Common myeloid progenitor, CD34-positive (primary cell): ENCODE measurements at regions not wholly inside any gene's neighbourhood (a gene's known extent, or its start where the extent isn't known, plus 50 kb on each side); places are given as distances from the start of the nearest gene placed in this dataset.

Experiments
- CTCF ChIA-PET: fragments of 350-600 bp; sonication (Branson Sonifier 250); formaldehyde crosslinking; loops from one replicate; lab custom pipeline; 2021; ENCODE audit warnings: antibody characterized with exemption; lab: Charles Lee
- POLR2A ChIA-PET: fragments of 350-600 bp; sonication (Branson Sonifier 250); formaldehyde crosslinking; loops from one replicate; lab custom pipeline; 2021; ENCODE audit warnings: antibody characterized with exemption; lab: Charles Lee
- DNase-seq, 3 donors: peaks; one replicate each; pipeline versions ENCODE4 v3.0.0 to v3.0.0-alpha.2; 2013
- H3K27ac ChIP-seq, 2 experiments: 1 replicate in 1 of 2; 2 replicates in 1 of 2; pipeline ENCODE4 v1.7.0; 2013; ENCODE audit warnings: inconsistent platforms in 2 of 2, low read length in 2 of 2, mild to moderate bottlenecking in 2 of 2, low read depth in 1 of 2, moderate library complexity in 1 of 2; ENCODE audit not compliant: severe bottlenecking in 2 of 2, insufficient read depth in 1 of 2, poor library complexity in 1 of 2
- H3K27me3 ChIP-seq, 5 experiments: replicated peaks in 2 of 5; 1 replicate in 3 of 5; 2 replicates in 2 of 5; pipeline versions ENCODE4 v1.6.1 to v1.7.0; 2013; ENCODE audit warnings: low read length in 4 of 5, mild to moderate bottlenecking in 2 of 5, moderate library complexity in 2 of 5, inconsistent platforms in 1 of 5; ENCODE audit not compliant: insufficient read depth in 5 of 5, control insufficient read depth in 4 of 5
- H3K36me3 ChIP-seq, 4 experiments: 1 replicate in 2 of 4; 2 replicates in 2 of 4; pipeline versions ENCODE4 v1.6.1 to v1.7.0; 2013; ENCODE audit warnings: low read length in 3 of 4, control low read depth in 1 of 4, mild to moderate bottlenecking in 1 of 4; ENCODE audit not compliant: control insufficient read depth in 4 of 4, insufficient read depth in 4 of 4
- H3K4me1 ChIP-seq, 4 experiments: 1 replicate in 3 of 4; 2 replicates in 1 of 4; pipeline versions ENCODE4 v1.6.1 to v1.7.1; 2013; ENCODE audit warnings: low read length in 3 of 4, mild to moderate bottlenecking in 3 of 4, control low read depth in 1 of 4, inconsistent platforms in 1 of 4, moderate library complexity in 1 of 4; ENCODE audit not compliant: control insufficient read depth in 4 of 4, insufficient read depth in 4 of 4; ENCODE audit errors: control extremely low read depth in 1 of 4
- H3K4me3 ChIP-seq, 7 experiments: 1 replicate in 4 of 7; 2 replicates in 3 of 7; pipeline versions ENCODE4 v1.5.1 to v1.7.0; 2013; ENCODE audit warnings: mild to moderate bottlenecking in 7 of 7, low read length in 6 of 7, moderate library complexity in 6 of 7, inconsistent platforms in 2 of 7, low read depth in 2 of 7, control low read depth in 1 of 7; ENCODE audit not compliant: insufficient read depth in 4 of 7, control insufficient read depth in 1 of 7; ENCODE audit errors: extremely low read depth in 1 of 7
- H3K9me3 ChIP-seq, 5 experiments: 1 replicate in 4 of 5; 2 replicates in 1 of 5; pipeline versions ENCODE4 v1.6.1 to v1.7.1; 2013; ENCODE audit warnings: low read length in 4 of 5, mild to moderate bottlenecking in 2 of 5, inconsistent platforms in 1 of 5, low read depth in 1 of 5, moderate library complexity in 1 of 5; ENCODE audit not compliant: control insufficient read depth in 4 of 5, insufficient read depth in 2 of 5; ENCODE audit errors: control extremely low read depth in 1 of 5
- WGBS: methylation state at CpG from one replicate; pipeline ENCODE4 v1.1.5; 2013; ENCODE audit not compliant: insufficient coverage; 5-methylcytosine and 5-hydroxymethylcytosine counted together

DNA sequence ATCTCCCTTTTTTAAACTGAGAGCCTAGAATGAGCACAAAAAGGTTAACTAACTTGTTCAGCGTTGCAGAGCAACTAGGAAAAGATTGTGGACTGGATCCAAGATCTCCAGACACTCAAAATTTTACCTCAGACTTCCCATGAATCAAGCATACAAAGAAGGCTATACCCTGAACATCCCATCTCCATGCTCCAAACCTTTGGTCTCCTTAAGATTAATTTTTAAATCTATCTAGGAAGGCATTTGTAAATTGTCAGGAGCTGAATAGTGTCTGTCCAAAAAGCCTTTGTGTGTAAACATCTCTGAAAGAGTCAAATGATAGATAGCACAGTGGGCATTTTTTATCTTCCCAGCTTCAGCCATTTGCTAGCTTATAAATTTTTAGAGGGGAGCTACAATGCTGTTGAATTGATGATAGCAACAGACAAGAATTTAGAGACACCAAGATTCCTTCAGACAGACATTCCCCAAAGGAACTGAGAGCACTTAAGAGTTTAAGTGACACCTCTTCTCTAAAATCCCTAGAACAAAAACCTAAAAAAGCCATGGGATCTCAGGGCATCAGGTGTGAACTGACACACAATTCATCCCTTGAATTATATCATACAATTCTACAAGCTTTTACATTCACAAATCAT, 480.8 kb upstream of the FAM241A start:
- POLR2A ChIA-PET = no interaction called here
- no peak overlapping the region for H3K27ac ChIP-seq
- CTCF ChIA-PET = interaction anchor here (1.7 kb wide), 1 partner anchor 12 kb away, joined by 4 read pairs; no protein-coding TSS in a partner anchor
- H3K4me3 ChIP-seq = no peak overlapping the region
- H3K36me3 ChIP-seq = no peaks in the 10 kb centered on the region
- H3K4me1 ChIP-seq = no peaks in the 10 kb centered on the region
- WGBS = 78% methylated on average over 1 of the region's 1 CpG
- peaks cover 0 to 4% (median 0%) of the 10 kb centered on the region in 5 experiments for H3K27me3 ChIP-seq
- DNase-seq = no peak
- H3K9me3 ChIP-seq = no peaks in the 10 kb centered on the region

DNA sequence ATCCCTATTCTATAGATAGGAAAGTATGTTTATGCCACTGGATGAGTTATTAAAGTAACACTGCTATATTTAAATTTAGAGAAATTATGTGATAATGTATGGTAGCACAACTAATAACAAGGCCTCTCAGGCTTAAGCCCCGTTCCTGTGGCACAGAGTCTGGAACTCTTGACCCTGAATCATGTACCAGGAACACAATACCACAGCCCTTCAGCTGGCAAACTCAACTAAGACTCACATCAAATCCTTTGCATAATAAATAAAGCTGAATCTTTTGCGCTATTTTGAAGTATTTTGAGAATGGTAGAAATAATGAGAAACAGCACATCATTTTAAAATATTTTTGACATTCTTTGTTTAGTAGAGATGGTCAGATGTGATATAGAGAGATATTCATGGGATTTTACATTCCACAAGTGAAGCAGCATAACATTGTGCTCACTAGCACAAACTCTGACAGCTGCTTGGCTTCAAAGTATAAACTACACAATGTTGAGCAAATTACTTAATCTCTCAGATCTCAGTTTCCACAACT, 478.4 kb upstream of the FAM241A start:
- ChIA-PET POLR2A (no interaction called here), CTCF (interaction anchor here (1.1 kb wide), 1 partner anchor 25 kb away, joined by 3 read pairs; no protein-coding TSS in a partner anchor)
- WGBS = 100% methylated on average over 1 of the region's 2 CpGs
- H3K4me1 ChIP-seq = no peaks in the 10 kb centered on the region
- H3K9me3 ChIP-seq = no peaks in the 10 kb centered on the region
- H3K27me3 ChIP-seq = no peaks in the 10 kb centered on the region
- no peak overlapping the region for H3K4me3 ChIP-seq
- no peak for DNase-seq
- no peaks in the 10 kb centered on the region for H3K36me3 ChIP-seq
- no peak overlapping the region for H3K27ac ChIP-seq

- Histone ChIP-seq H3K27ac (no peak overlapping the region), H3K27me3 (no peaks in the 10 kb centered on the region), H3K36me3 (no peaks in the 10 kb centered on the region), H3K9me3 (no peaks in the 10 kb centered on the region), H3K4me1 (no peaks in the 10 kb centered on the region), H3K4me3 (no peak overlapping the region)
- CTCF ChIA-PET = no interaction called here
- DNase-seq = no peak
- POLR2A ChIA-PET = no interaction called here
- WGBS = 100% methylated on average over 1 of the region's 2 CpGs
Measured at GRCh38 chr4:111671756-111672155, 473.5 kb upstream of the FAM241A start.

DNA sequence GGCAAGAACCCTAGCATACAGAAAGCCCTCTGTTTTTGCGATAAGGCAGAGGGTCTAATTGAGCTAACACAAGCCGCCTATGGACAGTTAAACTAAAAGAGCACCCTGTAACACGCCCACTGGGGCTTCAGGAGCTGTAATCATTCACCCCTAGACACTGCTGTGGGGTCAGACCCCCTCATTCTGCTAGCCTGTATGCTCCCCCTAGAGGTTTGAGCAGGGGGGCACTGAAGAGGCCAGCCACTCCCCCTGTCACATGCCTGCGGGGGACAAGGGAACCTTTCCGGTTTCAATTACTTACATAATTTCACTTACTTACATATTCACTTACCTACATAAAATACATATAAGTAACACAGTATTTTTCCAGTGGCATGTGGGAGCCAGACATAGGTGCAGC, 469.5 kb upstream of the FAM241A start:
- no peaks in the 10 kb centered on the region for H3K9me3 ChIP-seq
- H3K27ac ChIP-seq = no peak overlapping the region
- ChIA-PET POLR2A (no interaction called here), CTCF (no interaction called here)
- H3K4me3 ChIP-seq = no peak overlapping the region
- H3K4me1 ChIP-seq = no peaks in the 10 kb centered on the region
- 98% methylated on average over 4 of the region's 5 CpGs for WGBS
- H3K36me3 ChIP-seq = no peaks in the 10 kb centered on the region
- no peak for DNase-seq
- peaks cover 0 to 2% (median 0%) of the 10 kb centered on the region in 5 experiments for H3K27me3 ChIP-seq

GRCh38 chr4:111676533-111676932, 468.7 kb upstream of the FAM241A start:
- DNase-seq = no peak
- Histone ChIP-seq H3K9me3 (no peaks in the 10 kb centered on the region), H3K36me3 (no peaks in the 10 kb centered on the region), H3K4me3 (no peak overlapping the region), H3K27me3 (peaks cover 0 to 2% (median 0%) of the 10 kb centered on the region in 5 experiments), H3K27ac (no peak overlapping the region), H3K4me1 (no peaks in the 10 kb centered on the region)
- ChIA-PET POLR2A (interaction anchor here (0.6 kb wide), 1 partner anchor 65 kb away, joined by 3 read pairs; no protein-coding TSS in a partner anchor), CTCF (interaction anchor here (0.8 to 1.3 kb wide), 2 partner anchors 11 to 17 kb away, joined by 3 to 4 read pairs; no protein-coding TSS in a partner anchor)

- no peaks in the 10 kb centered on the region for H3K9me3 ChIP-seq
- H3K4me3 ChIP-seq = no peak overlapping the region
- H3K27me3 ChIP-seq = peaks cover 0 to 2% (median 0%) of the 10 kb centered on the region in 5 experiments
- H3K27ac ChIP-seq = no peak overlapping the region
- CTCF ChIA-PET = no interaction called here
- DNase-seq = no peak
- WGBS = no CpG with 5 or more reads among the region's 1 CpG
- no peaks in the 10 kb centered on the region for H3K4me1 ChIP-seq
- H3K36me3 ChIP-seq = no peaks in the 10 kb centered on the region
- POLR2A ChIA-PET = no interaction called here
Measured at GRCh38 chr4:111678479-111678878, 466.8 kb upstream of the FAM241A start.

DNA sequence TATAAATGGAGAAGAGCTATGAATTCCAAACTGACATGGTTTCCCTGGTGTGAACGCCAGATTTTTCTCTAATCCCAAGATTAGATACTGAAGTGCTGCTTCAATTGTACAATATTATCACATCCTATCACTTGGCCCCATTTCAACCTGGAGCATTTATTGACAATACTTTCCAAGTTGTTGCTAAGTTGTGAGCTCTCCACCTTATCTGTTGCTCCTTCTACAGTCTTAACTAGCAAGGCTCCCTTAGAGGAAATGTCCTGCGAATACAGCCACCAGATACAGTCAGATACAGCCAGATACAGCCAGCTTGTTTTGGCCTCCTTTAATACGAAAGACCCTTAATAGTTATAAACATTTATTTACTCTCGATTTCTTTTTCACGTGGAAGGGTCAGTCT, 466.3 kb upstream of the FAM241A start:
- ChIA-PET CTCF (no interaction called here), POLR2A (no interaction called here)
- H3K9me3 ChIP-seq = no peaks in the 10 kb centered on the region
- H3K4me1 ChIP-seq = no peaks in the 10 kb centered on the region
- H3K27me3 ChIP-seq = peaks cover 0 to 2% (median 0%) of the 10 kb centered on the region in 5 experiments
- DNase-seq = no peak
- 100% methylated on average over 2 of the region's 5 CpGs for WGBS
- no peak overlapping the region for H3K27ac ChIP-seq
- H3K36me3 ChIP-seq = no peaks in the 10 kb centered on the region
- H3K4me3 ChIP-seq = no peak overlapping the region
